ENCODE measurements at regions not wholly inside any gene's neighbourhood (a gene's known extent, or its start where the extent isn't known, plus 50 kb on each side); places are given as distances from the start of the nearest gene placed in this dataset.

- Histone ChIP-seq H3K4me1 (no peaks in the 10 kb centered on the region), H3K9me3 (no peaks in the 10 kb centered on the region), H3K36me3 (no peaks in the 10 kb centered on the region), H3K4me3 (no peak overlapping the region), H3K27me3 (no peaks in the 10 kb centered on the region), H3K27ac (no peak overlapping the region)
- intact Hi-C loops (cut with DNase I): no loop called here
- no peak for DNase-seq (ENCODE audit: low spot score in 2 of 2)
- no peak for TF ChIP-seq CTCF (IDR thresholded peaks at IDR 0.05)
Measured at GRCh38 chr2:220998156-220998555, 573.9 kb downstream of the EPHA4 start.

- H3K9me3 ChIP-seq: no peaks in the 10 kb centered on the region
- no peak for TF ChIP-seq CTCF (IDR thresholded peaks at IDR 0.05)
- DNase-seq (ENCODE audit: low spot score in 2 of 2): no peak
- no peaks in the 10 kb centered on the region for H3K4me1 ChIP-seq
- H3K27me3 ChIP-seq: no peaks in the 10 kb centered on the region
- H3K27ac ChIP-seq: no peak overlapping the region
- intact Hi-C loops (cut with DNase I): no loop called here
- H3K4me3 ChIP-seq: no peak overlapping the region
- no peaks in the 10 kb centered on the region for H3K36me3 ChIP-seq
Measured at GRCh38 chr2:220999356-220999755, 572.7 kb downstream of the EPHA4 start.

- H3K36me3 ChIP-seq: no peaks in the 10 kb centered on the region
- intact Hi-C loops (cut with DNase I): no loop called here
Measured at GRCh38 chr2:221001381-221001801, 570.7 kb downstream of the EPHA4 start.

GRCh38 chr2:221002101-221002685 lies 569.9 kb downstream of the EPHA4 start:
- TF ChIP-seq CTCF (IDR thresholded peaks at IDR 0.05): no peak
- no peaks in the 10 kb centered on the region for H3K4me1 ChIP-seq
- intact Hi-C loops (cut with DNase I): no loop called here
- H3K4me3 ChIP-seq: no peak overlapping the region
- H3K27me3 ChIP-seq: no peaks in the 10 kb centered on the region
- H3K27ac ChIP-seq: no peak overlapping the region
- H3K36me3 ChIP-seq: no peaks in the 10 kb centered on the region
- H3K9me3 ChIP-seq: no peaks in the 10 kb centered on the region
- DNase-seq (ENCODE audit: low spot score in 2 of 2): no peak

More at GRCh38 chr2:221001381-221001801, 570.7 kb downstream of the EPHA4 start:
- Histone ChIP-seq H3K27ac (no peak overlapping the region), H3K9me3 (no peaks in the 10 kb centered on the region), H3K4me1 (no peaks in the 10 kb centered on the region), H3K4me3 (no peak overlapping the region), H3K27me3 (no peaks in the 10 kb centered on the region)
- TF ChIP-seq CTCF (IDR thresholded peaks at IDR 0.05): no peak
- no peak for DNase-seq (ENCODE audit: low spot score in 2 of 2)

- no peak overlapping the region for H3K4me3 ChIP-seq
- H3K27ac ChIP-seq: no peak overlapping the region
Measured at GRCh38 chr2:221005338-221005737, 566.8 kb downstream of the EPHA4 start.

More at GRCh38 chr2:221005338-221005737, 566.8 kb downstream of the EPHA4 start:
- H3K36me3 ChIP-seq: no peaks in the 10 kb centered on the region
- intact Hi-C loops (cut with DNase I): no loop called here
- no peaks in the 10 kb centered on the region for H3K4me1 ChIP-seq
- no peaks in the 10 kb centered on the region for H3K9me3 ChIP-seq
- DNase-seq (ENCODE audit: low spot score in 2 of 2): no peak
- no peak for TF ChIP-seq CTCF (IDR thresholded peaks at IDR 0.05)
- no peaks in the 10 kb centered on the region for H3K27me3 ChIP-seq

All from ascending aorta (tissue), 2 donors.